GM06990 (cell line): ENCODE measurements at regions not wholly inside any gene's neighbourhood (a gene's known extent, or its start where the extent isn't known, plus 50 kb on each side); places are given as distances from the start of the nearest gene placed in this dataset.

Source experiments
- DNase-seq: peaks from one replicate; pipeline ENCODE4 v3.0.0-alpha.2; 2011; ENCODE audit not compliant: insufficient read length; ENCODE audit errors: extremely low read depth
- H3K27me3 ChIP-seq: replicated peaks from 2 replicates; pipeline ENCODE4 v1.6.0; 2011; ENCODE audit warnings: low read length; ENCODE audit not compliant: control insufficient read depth, insufficient read depth
- H3K36me3 ChIP-seq: 2 replicates; pipeline ENCODE4 v1.5.1; 2011; ENCODE audit warnings: low read length; ENCODE audit not compliant: control insufficient read depth, insufficient read depth
- H3K4me3 ChIP-seq: replicated peaks from 2 replicates; pipeline ENCODE4 v1.5.1; 2011; ENCODE audit warnings: low read depth, mild to moderate bottlenecking, control low read depth, low read length
- TF ChIP-seq, protein P1 (sequence below): IDR thresholded peaks from 2 replicates; pipeline ENCODE4 v1.5.1; 2011; ENCODE audit warnings: low read length, control low read depth, mild to moderate bottlenecking, inconsistent platforms; ENCODE audit not compliant: insufficient read depth, poor library complexity, severe bottlenecking

DNA sequence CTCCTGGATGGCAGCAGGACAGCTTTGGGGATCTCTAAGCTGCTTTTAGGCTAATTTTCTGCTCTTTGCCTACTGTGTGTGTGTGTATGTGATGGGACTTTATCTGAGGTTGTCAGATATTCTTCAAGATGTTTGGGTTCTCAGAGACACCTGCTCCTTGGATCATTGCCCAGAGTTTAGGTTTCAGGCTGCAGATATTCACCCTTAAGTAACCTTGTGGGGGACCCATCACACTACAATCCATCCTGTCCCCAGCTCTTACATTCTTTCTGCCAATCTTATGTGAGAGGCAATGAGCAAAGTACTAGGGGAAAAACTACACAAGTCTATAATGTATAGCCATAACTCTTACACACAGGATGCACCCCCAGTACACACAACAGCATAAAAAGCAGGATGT, 263.0 kb upstream of the ZWINT start:
- peak; percentile 8 for DNase-seq
- no peaks in the 10 kb centered on the region for H3K27me3 ChIP-seq

DNA sequence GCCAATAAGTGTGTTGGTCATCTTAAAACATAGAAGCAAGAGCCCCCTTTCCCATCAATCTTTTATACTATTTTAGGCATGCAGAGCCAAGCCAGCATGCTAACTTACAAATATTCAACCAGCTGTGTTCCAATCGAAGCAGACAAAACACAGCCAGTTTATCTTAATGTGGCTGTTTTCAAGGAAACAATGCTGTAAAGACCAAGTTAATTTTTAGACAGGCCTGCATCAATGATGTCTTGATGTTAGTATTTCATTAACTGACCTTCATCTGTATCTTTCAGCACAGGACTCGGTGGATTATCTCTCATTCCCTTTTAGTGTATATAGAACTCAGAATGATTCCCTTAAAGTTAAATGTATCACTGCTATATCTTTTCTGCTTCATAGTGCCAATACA, 262.0 kb upstream of the ZWINT start:
- DNase-seq, result no peak
- no peak overlapping the region for H3K4me3 ChIP-seq
- no peaks in the 10 kb centered on the region for H3K36me3 ChIP-seq
- TF ChIP-seq, protein P1, sequence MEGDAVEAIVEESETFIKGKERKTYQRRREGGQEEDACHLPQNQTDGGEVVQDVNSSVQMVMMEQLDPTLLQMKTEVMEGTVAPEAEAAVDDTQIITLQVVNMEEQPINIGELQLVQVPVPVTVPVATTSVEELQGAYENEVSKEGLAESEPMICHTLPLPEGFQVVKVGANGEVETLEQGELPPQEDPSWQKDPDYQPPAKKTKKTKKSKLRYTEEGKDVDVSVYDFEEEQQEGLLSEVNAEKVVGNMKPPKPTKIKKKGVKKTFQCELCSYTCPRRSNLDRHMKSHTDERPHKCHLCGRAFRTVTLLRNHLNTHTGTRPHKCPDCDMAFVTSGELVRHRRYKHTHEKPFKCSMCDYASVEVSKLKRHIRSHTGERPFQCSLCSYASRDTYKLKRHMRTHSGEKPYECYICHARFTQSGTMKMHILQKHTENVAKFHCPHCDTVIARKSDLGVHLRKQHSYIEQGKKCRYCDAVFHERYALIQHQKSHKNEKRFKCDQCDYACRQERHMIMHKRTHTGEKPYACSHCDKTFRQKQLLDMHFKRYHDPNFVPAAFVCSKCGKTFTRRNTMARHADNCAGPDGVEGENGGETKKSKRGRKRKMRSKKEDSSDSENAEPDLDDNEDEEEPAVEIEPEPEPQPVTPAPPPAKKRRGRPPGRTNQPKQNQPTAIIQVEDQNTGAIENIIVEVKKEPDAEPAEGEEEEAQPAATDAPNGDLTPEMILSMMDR, result no peak
- no peaks in the 10 kb centered on the region for H3K27me3 ChIP-seq

More for the DNA sequence above, 263.0 kb upstream of the ZWINT start:
- H3K36me3 ChIP-seq, result no peaks in the 10 kb centered on the region
- no peak overlapping the region for H3K4me3 ChIP-seq
- TF ChIP-seq, protein P1, result no peak

DNA sequence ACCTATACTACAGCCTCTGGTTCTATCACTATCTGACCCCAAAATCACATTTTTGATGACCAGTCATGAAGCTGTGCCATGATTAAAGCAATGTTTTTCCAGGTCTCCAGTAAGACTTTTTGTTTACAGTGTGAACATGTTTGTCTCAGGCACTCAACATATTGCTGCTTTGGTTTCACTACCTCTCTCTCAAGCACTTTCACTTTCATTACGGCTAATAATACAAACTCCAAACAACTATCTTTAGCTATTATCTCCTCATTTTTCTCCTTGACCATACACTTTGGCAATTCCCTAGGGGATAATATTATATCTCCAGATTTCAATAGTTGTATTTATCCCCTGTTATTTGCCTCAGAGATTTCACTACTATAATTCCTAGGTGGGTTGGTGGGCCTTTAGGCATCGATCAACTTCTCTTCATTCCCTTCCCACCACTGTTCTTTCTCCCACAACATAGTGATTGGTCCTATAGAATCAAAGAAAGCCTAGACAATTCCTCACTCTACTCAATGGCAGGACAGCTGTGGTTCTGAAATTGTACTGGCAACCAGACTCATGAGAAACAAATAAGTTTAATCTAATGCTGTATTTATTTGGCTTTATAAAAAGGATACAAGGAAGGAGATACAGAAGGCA, 261.4 kb upstream of the ZWINT start:
- Histone ChIP-seq H3K4me3 (peak overlapping the region; percentile 22; the same call in 1 of the 2 replicates), H3K36me3 (no peaks in the 10 kb centered on the region), H3K27me3 (no peaks in the 10 kb centered on the region)
- peak; percentile 11 for DNase-seq
- TF ChIP-seq, protein P1, result no peak

DNA sequence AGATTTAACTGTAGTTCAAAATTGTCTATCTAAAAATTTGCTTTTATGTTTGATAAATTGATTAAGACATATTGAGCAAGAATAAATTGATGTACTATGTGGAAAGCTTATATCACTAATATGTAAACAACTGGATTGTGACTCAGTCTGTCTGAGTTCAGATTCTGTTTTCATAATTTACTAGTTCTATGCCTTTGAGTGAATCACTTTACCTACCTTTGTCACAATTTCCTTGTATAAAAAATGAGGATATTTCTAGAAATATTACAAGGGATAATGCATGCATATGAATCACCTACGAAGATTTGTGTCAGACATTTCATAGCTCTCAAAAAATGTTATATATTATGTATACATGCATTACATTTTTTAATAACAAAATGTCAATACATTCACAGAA, 245.1 kb upstream of the ZWINT start:
- Histone ChIP-seq H3K4me3 (no peak overlapping the region), H3K36me3 (no peaks in the 10 kb centered on the region), H3K27me3 (no peaks in the 10 kb centered on the region)
- DNase-seq, result no peak
- TF ChIP-seq, protein P1, result no peak

DNA sequence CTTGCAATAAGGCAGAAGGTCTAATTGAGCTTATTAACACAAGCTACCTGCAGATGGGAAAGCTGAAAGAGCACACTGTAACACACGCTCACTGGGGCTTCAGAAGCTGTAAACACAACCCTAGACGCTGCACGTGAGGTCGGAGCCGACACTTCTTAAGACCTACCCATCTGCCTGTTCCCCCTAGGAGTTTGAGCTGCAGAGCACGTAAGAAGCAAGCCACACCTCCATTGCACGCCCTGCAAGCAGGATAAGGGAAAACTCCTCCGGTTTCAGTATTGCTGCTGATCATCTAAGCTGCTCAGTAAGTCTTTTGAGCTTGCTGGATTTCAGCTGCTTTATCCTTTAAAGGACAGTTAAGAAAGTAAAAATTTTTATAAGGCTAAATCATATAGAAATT, 244.0 kb upstream of the ZWINT start:
- no peaks in the 10 kb centered on the region for H3K27me3 ChIP-seq
- no peaks in the 10 kb centered on the region for H3K36me3 ChIP-seq
- no peak for DNase-seq
- H3K4me3 ChIP-seq, result no peak overlapping the region
- TF ChIP-seq, protein P1, result no peak

DNA sequence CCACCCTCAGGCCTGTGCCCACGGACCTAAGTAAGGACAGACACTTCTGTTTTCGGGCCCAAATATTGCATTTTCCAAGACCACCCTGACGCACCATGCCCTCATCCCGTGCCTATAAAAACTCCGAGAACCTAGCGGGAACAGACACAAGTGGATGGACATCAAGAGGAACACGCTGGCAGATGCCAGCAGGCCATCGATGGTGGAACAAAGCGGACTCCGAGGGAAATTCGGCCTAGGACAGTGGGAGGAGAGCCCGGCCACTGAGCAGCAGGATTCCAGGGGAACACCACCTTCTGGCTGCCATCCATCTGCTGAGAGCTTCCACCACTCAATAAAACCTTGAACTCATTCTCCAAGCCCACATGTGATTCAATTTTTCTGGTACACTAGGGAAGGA, 243.6 kb upstream of the ZWINT start:
- H3K4me3 ChIP-seq, result no peak overlapping the region
- TF ChIP-seq, protein P1, result no peak
- no peak for DNase-seq
- H3K27me3 ChIP-seq, result no peaks in the 10 kb centered on the region
- no peaks in the 10 kb centered on the region for H3K36me3 ChIP-seq
